Right lobe of liver (tissue), 4 donors: ENCODE measurements at regions not wholly inside any gene's neighbourhood (a gene's known extent, or its start where the extent isn't known, plus 50 kb on each side); places are given as distances from the start of the nearest gene placed in this dataset.

ENCODE experiments used
- CTCF ChIP-seq, 4 donors: fragments of 200-600 bp in 3 of 4; fragments of 450-650 bp in 1 of 4; IDR thresholded peaks; one replicate each; pipeline versions ENCODE4 v1.5.1 to v1.8.0; 2016 to 2022; ENCODE audit warnings: antibody characterized with exemption in 4 of 4, mild to moderate bottlenecking in 2 of 4
- POLR2A ChIP-seq: fragments of 450-650 bp; IDR thresholded peaks from one replicate; pipeline ENCODE4 v1.6.1; 2017; ENCODE audit warnings: antibody characterized with exemption, mild to moderate bottlenecking
- donor health status: DM: no; HTN: no; CAD: no.
- donor health status: DM: no; HTN: no; CAD: no.
- donor health status: DM: no; HTN: yes; CAD: no.

DNA sequence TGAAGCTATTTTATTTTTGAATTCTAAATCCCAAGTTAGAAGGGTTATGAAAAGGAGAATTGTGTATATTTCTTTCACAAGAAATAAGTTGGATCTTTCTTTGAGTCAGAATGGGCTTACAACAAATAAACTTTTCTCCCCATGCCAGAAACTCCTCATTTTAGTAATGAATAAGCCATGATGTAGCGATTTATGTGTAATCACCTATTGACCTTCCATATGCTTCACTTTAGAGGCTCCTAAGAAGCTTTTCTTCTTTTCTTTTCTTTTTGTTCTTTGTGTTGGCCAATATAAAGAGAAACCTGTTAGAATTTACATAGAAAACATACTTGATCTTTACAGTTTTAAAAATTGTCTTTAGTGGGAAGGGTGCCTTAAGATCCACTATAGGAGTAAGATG is 370.2 kb downstream of the UTRN start:
- TF ChIP-seq POLR2A (no peak), CTCF (IDR thresholded peaks at IDR 0.05) (no peak)
